Fibroblast of lung (primary cell): ENCODE measurements at regions not wholly inside any gene's neighbourhood (a gene's known extent, or its start where the extent isn't known, plus 50 kb on each side); places are given as distances from the start of the nearest gene placed in this dataset.

ENCODE experiments used
- DNase-seq, 2 donors: peaks; one replicate each; pipeline versions ENCODE4 v3.0.0 to v3.0.0-alpha.2; 2010; ENCODE audit warnings: low read depth in 2 of 2
- H2AFZ ChIP-seq: 2 replicates; pipeline ENCODE4 v1.5.1; 2012; ENCODE audit warnings: low read length, control low read depth, inconsistent platforms
- H3K27ac ChIP-seq: 2 replicates; pipeline ENCODE4 v1.5.1; 2011; ENCODE audit warnings: low read length, control low read depth; ENCODE audit not compliant: insufficient read depth
- H3K27me3 ChIP-seq: 2 replicates; pipeline ENCODE4 v1.5.1; 2011; ENCODE audit warnings: mild to moderate bottlenecking, low read length; ENCODE audit not compliant: control insufficient read depth, insufficient read depth
- H3K36me3 ChIP-seq: 2 replicates; pipeline ENCODE4 v1.5.1; 2011; ENCODE audit warnings: low read length; ENCODE audit not compliant: control insufficient read depth, insufficient read depth
- H3K4me1 ChIP-seq: 2 replicates; pipeline ENCODE4 v1.5.1; 2011; ENCODE audit warnings: low read length; ENCODE audit not compliant: control insufficient read depth, insufficient read depth; ENCODE audit errors: extremely low read depth
- H3K4me2 ChIP-seq: 2 replicates; pipeline ENCODE4 v1.5.1; 2011; ENCODE audit warnings: low read length, control low read depth; ENCODE audit not compliant: insufficient read depth; ENCODE audit errors: extremely low read depth
- H3K4me3 ChIP-seq, 4 experiments: fragments of 200-600 bp in 1 of 4; sonication (generic) in 1 of 4; replicated peaks in 1 of 4; 2 replicates each; pipeline ENCODE4 v1.5.1; 2011 to 2016; ENCODE audit warnings: low read length in 4 of 4, low read depth in 3 of 4, mild to moderate bottlenecking in 3 of 4, control low read depth in 2 of 4, inconsistent platforms in 1 of 4, mixed read lengths in 1 of 4; ENCODE audit not compliant: insufficient read depth in 1 of 4; ENCODE audit errors: control extremely low read depth in 1 of 4
- H3K79me2 ChIP-seq: 2 replicates; pipeline ENCODE4 v1.5.1; 2012; ENCODE audit warnings: mild to moderate bottlenecking, low read length, inconsistent platforms; ENCODE audit not compliant: control insufficient read depth, insufficient read depth
- H3K9ac ChIP-seq: 2 replicates; pipeline ENCODE4 v1.5.1; 2011; ENCODE audit warnings: mild to moderate bottlenecking, low read length, control low read depth; ENCODE audit not compliant: insufficient read depth
- H3K9me3 ChIP-seq: 2 replicates; pipeline ENCODE4 v1.5.1; 2012; ENCODE audit warnings: low read depth, low read length; ENCODE audit not compliant: control insufficient read depth, insufficient read depth
- H4K20me1 ChIP-seq: 2 replicates; pipeline ENCODE4 v1.5.1; 2011; ENCODE audit warnings: low read length; ENCODE audit not compliant: control insufficient read depth, insufficient read depth; ENCODE audit errors: extremely low read depth
- EZH2 ChIP-seq: IDR thresholded peaks from 2 replicates; pipeline ENCODE4 v1.5.1; 2012; ENCODE audit warnings: low read length, control low read depth, mild to moderate bottlenecking; ENCODE audit errors: missing control alignments
- TF ChIP-seq, protein P1 (sequence below), 2 donors: IDR thresholded peaks in 1 of 2; conservative IDR thresholded peaks in 1 of 2; 1 replicate in 1 of 2; 2 replicates in 1 of 2; pipeline ENCODE4 v1.5.1; 2011 to 2012; ENCODE audit warnings: low read length in 2 of 2, control low read depth in 1 of 2, inconsistent platforms in 1 of 2, low read depth in 1 of 2, mild to moderate bottlenecking in 1 of 2

DNA sequence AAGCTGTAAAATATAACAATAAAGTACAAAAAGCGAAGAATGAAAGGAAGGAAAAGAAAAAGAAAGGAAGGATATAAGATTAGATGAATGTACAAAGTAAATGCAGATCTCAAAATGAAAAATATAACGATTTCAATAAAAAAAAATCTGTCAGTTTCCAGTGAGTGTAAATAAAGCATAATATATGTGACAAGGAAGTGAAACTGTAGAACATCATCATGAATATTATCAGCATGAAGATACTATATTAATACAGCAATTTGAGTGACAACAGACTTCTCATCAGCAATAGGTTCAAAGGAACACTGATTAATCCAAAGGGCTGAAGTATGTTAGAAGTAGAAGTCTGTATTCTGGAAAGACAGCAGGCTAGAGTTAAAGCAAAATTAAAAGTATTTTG, 659.5 kb upstream of the MBL2 start:
- Histone ChIP-seq H3K27me3 (no peaks in the 10 kb centered on the region), H3K27ac (no peak overlapping the region), H3K9ac (no peak overlapping the region), H4K20me1 (no peaks in the 10 kb centered on the region), H3K4me2 (no peak overlapping the region), H3K9me3 (no peaks in the 10 kb centered on the region), H2AFZ (no peak overlapping the region), H3K36me3 (no peaks in the 10 kb centered on the region), H3K4me3 (no peak overlapping the region), H3K79me2 (no peaks in the 10 kb centered on the region), H3K4me1 (no peaks in the 10 kb centered on the region)
- no peak for TF ChIP-seq EZH2
- TF ChIP-seq, protein P1, sequence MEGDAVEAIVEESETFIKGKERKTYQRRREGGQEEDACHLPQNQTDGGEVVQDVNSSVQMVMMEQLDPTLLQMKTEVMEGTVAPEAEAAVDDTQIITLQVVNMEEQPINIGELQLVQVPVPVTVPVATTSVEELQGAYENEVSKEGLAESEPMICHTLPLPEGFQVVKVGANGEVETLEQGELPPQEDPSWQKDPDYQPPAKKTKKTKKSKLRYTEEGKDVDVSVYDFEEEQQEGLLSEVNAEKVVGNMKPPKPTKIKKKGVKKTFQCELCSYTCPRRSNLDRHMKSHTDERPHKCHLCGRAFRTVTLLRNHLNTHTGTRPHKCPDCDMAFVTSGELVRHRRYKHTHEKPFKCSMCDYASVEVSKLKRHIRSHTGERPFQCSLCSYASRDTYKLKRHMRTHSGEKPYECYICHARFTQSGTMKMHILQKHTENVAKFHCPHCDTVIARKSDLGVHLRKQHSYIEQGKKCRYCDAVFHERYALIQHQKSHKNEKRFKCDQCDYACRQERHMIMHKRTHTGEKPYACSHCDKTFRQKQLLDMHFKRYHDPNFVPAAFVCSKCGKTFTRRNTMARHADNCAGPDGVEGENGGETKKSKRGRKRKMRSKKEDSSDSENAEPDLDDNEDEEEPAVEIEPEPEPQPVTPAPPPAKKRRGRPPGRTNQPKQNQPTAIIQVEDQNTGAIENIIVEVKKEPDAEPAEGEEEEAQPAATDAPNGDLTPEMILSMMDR (conservative IDR thresholded peaks at IDR 0.05 in 1 of 2, IDR thresholded peaks at IDR 0.05 in 1 of 2; ENCODE audit: low read depth in 1 of 2, low read length in 2 of 2), result no peak
- DNase-seq, result no peak

DNA sequence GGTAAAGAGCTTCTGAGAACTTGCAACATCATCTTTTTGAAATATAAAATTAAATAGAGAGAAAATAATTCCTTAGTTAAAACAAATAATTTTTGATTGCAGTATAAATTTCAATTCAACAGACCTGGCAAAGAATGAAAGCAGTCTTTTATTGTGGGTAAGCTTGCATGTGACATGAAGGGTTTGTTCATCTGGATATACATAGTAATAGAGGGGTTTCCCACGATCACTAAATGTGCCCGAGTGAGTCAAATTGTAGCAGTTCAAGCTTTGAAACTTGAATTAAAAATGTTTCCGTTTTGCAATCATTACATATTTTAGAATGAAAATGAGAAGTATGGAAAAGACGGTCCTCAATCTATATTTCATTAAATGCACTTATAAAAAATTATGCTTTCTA, 658.4 kb upstream of the MBL2 start:
- no peaks in the 10 kb centered on the region for H3K36me3 ChIP-seq
- no peak overlapping the region for H3K27ac ChIP-seq
- no peaks in the 10 kb centered on the region for H3K4me1 ChIP-seq
- H3K9ac ChIP-seq, result no peak overlapping the region
- H2AFZ ChIP-seq, result no peak overlapping the region
- H3K79me2 ChIP-seq, result no peaks in the 10 kb centered on the region
- no peak overlapping the region for H3K4me3 ChIP-seq
- no peaks in the 10 kb centered on the region for H4K20me1 ChIP-seq
- H3K9me3 ChIP-seq, result no peaks in the 10 kb centered on the region
- DNase-seq, result no peak
- no peak for TF ChIP-seq EZH2
- TF ChIP-seq, protein P1 (conservative IDR thresholded peaks at IDR 0.05 in 1 of 2, IDR thresholded peaks at IDR 0.05 in 1 of 2; ENCODE audit: low read depth in 1 of 2, low read length in 2 of 2), result no peak
- no peaks in the 10 kb centered on the region for H3K27me3 ChIP-seq
- no peak overlapping the region for H3K4me2 ChIP-seq

DNA sequence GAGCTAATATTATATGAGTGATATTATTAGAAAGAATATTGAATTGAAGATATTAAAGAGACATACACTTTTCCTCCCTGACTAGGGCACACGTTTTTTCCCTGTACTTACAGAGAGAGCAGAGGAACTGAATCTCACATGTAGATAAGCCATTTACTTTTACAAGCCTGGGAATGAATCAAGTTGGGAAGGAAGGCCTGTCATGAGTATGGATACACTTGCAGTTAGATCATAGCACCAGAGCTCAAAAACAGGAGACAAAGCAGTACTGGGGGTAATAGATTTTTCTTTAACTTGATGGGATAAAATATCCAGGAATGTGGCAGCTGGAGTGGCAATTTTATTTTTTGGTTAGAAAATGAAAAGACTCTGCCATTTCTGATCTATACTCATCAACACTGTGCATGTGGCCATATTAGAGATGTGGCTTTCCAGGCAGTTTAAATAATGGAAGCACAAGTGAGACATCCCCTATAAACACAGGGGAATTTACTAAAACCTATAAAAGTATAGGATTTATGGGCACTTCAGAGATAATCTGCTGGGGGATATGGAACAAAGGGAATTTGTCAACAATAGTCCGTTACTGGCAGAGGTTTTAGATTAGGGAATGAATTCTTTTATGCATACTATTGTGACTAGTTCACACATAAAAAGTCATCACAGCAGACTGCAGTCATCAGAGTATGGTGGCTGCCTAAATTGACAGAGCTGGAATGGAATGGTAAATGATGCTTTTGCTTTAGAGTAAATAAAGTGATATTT, 657.7 kb upstream of the MBL2 start:
- H3K4me2 ChIP-seq, result no peak overlapping the region
- no peak overlapping the region for H2AFZ ChIP-seq
- H3K9ac ChIP-seq, result no peak overlapping the region
- H3K36me3 ChIP-seq, result no peaks in the 10 kb centered on the region
- no peaks in the 10 kb centered on the region for H3K79me2 ChIP-seq
- no peak overlapping the region for H3K4me3 ChIP-seq
- H4K20me1 ChIP-seq, result no peaks in the 10 kb centered on the region
- no peak overlapping the region for H3K27ac ChIP-seq
- H3K27me3 ChIP-seq, result no peaks in the 10 kb centered on the region
- H3K4me1 ChIP-seq, result no peaks in the 10 kb centered on the region
- DNase-seq, result no peak
- TF ChIP-seq EZH2, result no peak
- TF ChIP-seq, protein P1 (conservative IDR thresholded peaks at IDR 0.05 in 1 of 2, IDR thresholded peaks at IDR 0.05 in 1 of 2; ENCODE audit: low read depth in 1 of 2, low read length in 2 of 2), result no peak
- H3K9me3 ChIP-seq, result no peaks in the 10 kb centered on the region
